Ecto neural progenitor cell (in vitro differentiated cells): ENCODE measurements at regions not wholly inside any gene's neighbourhood (a gene's known extent, or its start where the extent isn't known, plus 50 kb on each side); places are given as distances from the start of the nearest gene placed in this dataset.
A peak's percentile ranks its signal among the peaks of the same experiment; 100 is the strongest.

Experiments
- DNase-seq: peaks from one replicate; pipeline ENCODE4 v3.0.0-alpha.2; 2018; ENCODE audit warnings: low spot score

DNA sequence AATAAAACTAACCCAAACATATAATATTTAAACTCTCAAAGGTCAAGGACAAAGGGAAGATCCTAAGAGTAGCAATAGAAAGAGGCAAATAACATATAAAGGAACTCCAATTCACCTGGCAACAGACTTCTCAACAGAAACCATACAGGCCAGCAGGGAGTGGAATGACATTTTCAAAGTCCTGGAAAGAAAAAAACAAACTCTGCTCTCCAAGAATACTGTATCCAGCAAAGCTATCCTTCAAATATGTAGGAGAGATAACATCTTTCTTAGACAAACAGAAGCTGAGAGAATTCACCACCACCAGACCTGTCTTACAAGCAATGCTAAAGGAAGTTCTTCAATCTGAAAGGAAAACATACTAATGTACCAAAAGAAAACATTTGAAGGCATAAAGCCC, 51.5 kb upstream of the TMEM158 start:
- DNase-seq: no peak

- no peak for DNase-seq
Observed at GRCh38 chr3:45280232-45280631, 54.1 kb upstream of the TMEM158 start.

DNA sequence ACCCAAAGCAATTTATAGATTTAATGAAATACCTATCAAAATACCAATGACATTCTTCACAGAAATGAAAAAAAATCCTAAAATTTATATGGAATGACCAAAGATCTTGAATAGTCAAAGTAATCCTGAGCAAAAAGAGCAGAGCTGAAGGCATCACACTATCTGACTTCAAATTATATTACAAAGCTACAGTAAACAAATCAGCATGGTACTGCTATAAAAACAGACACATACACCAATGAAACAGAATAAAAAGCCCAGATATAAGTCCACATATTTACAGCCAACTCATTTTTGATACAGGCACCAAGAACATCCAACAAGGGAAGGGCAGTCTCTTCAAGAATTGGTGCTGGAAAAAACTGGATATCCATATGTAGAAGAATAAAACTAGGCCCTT, 54.9 kb upstream of the TMEM158 start:
- no peak for DNase-seq

- no peak for DNase-seq
Observed at GRCh38 chr3:45283471-45283870, 57.4 kb upstream of the TMEM158 start.

- DNase-seq: no peak
Observed at GRCh38 chr3:45297331-45297730, 71.2 kb upstream of the TMEM158 start.

DNA sequence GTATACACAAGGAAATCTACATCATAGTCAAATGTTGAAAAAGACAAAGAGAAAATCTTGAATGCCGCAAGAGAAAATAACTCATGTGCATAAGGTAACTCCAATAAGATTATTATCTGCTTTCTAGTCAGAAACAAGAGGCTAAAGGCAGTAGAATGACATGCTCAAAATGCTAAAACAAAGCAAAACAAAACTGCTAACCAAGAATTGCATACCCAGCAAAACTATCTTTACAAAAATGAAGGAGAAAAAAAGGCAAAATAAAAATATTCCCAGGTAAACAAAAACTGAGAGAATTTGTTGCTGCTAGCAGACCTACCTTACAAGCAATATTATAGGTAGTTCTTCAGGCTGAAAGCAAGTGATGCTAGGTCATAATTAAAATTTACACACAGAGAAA, 76.4 kb upstream of the TMEM158 start:
- no peak for DNase-seq

- DNase-seq: peak; percentile 36
Observed at GRCh38 chr3:45306406-45307008, 80.4 kb upstream of the TMEM158 start.

DNA sequence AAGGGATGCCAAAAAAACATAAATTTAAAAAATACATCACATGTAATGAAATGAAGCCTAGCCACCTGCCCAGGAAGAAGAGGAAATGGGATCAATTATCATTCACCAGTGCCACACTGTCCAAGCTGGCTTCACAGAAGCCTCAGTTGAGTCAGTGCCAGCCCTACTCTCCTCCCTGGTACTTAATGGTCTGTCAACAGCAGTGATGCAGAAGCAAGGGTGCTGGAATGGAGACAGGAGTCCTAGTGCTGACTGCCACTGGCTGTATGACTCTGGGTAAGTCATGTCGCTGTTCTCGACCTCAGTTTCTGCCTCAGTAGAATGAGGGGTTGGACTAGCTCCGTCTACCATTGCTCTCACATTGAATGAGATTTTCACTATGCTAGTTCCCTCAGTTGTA, 78.5 kb upstream of the LARS2 start:
- peak; percentile 16 for DNase-seq

GRCh38 chr3:45311327-45311726, 77.0 kb upstream of the LARS2 start:
- DNase-seq: peak; percentile 26

GRCh38 chr3:45311953-45312801, 76.2 kb upstream of the LARS2 start:
- peak; percentile 17 for DNase-seq

DNA sequence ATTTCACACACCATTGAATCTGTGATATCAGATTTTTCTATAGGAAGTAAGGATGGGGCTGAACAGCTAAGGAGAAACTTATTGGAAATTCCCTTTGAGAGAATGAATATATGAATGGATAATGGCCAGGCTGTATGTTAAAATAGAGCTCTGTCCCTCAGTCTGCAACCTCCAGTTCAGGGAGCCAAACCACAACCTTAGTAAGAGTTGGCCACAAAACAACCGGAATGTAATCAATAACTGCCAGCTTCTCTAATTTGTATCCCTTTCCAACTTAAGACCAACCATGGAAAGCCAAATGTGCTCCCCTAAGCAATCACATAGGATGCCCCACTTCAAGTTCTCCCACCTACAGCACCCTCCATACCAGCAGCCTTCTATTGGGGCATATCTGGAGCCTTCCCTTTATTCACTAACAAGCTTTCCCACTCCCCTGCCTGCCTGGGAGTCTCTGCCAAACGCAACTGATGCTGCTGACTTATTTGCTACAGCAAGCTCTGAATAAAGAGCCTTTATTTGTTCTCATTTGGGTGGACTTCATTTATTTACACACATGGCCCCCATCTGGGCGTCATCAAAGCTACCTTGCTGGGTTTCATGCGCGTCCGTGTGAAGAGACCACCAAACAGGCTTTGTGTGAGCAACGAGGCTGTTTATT, 75.4 kb upstream of the LARS2 start:
- peak; percentile 22 for DNase-seq

DNA sequence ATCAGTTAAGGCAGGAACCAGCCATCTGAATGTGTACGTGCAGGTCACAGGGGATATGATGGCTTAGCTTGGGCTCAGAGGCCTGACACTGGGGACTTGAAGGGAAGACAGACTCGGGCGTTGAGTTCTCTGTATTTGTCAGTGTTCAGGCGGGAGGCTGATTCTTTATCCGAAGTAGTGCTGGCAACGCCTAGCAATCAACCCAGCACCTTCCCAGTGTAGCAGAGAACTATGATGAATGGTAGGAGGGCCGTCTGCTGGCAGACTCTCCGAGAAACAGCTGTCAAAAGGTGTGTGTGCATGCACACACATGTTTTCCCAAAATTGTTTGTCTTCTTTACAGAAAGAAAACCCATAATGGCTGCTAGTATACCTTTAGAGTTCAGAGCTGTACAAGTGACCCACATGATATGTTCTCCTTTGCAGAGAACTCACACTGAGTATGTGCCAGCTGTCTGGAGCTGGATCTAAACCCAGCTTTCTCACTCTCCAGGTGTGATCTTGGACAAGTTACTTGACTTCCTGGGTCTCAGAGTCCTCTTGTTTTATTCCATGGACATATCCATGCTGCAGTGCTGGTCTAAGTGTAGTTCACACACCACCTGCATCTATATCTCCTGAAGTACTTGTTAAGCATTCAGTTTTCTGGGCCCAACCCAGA, 74.5 kb upstream of the LARS2 start:
- peak; percentile 23 for DNase-seq

GRCh38 chr3:45317710-45318109, 70.7 kb upstream of the LARS2 start:
- peak; percentile 15 for DNase-seq

GRCh38 chr3:45318689-45319088, 69.7 kb upstream of the LARS2 start:
- no peak for DNase-seq

GRCh38 chr3:45319231-45319995, 69.0 kb upstream of the LARS2 start:
- DNase-seq: peak; percentile 40

DNA sequence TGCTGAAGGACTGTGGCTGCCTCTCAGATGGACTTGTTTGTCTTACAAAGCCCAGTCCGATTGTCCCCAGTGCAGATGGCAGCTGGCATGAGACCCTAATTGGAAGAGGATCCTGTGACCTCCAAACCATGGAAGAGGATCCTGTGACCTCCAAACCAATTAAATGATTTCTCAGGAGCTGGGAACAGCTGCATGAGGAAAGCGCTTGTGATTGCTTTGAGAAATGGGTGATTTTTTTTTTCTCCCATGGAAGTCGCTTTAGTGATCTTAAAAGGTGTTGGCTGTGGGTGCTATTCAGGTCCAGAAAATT, 68.4 kb upstream of the LARS2 start:
- DNase-seq: no peak

- DNase-seq: peak; percentile 17
Observed at GRCh38 chr3:45320986-45321385, 67.4 kb upstream of the LARS2 start.

- DNase-seq: peak; percentile 39
Observed at GRCh38 chr3:45321607-45322391, 66.6 kb upstream of the LARS2 start.

- peak; percentile 17 for DNase-seq
Observed at GRCh38 chr3:45322616-45323015, 65.8 kb upstream of the LARS2 start.

- DNase-seq: no peak
Observed at GRCh38 chr3:45325676-45326075, 62.7 kb upstream of the LARS2 start.

- no peak for DNase-seq
Observed at GRCh38 chr3:45329761-45330305, 58.5 kb upstream of the LARS2 start.
